PC-9 (cell line): ENCODE measurements at regions not wholly inside any gene's neighbourhood (a gene's known extent, or its start where the extent isn't known, plus 50 kb on each side); places are given as distances from the start of the nearest gene placed in this dataset.

Experiments used
- BruUV-seq: library from RNA; stranded (reverse); fragments of 400-500 nt; replicated peaks from 2 replicates; lab custom pipeline; 2021; lab: Mats Ljungman, UMichigan
- CTCF ChIA-PET: fragments of 300-600 bp; sonication (Branson Sonifier 250); formaldehyde crosslinking; loops from one replicate; lab custom pipeline; 2022; ENCODE audit warnings: antibody characterized with exemption; lab: Charles Lee
- POLR2A ChIA-PET: fragments of 300-600 bp; sonication (Branson Sonifier 250); formaldehyde crosslinking; loops from one replicate; lab custom pipeline; 2022; ENCODE audit warnings: antibody characterized with exemption; ENCODE audit not compliant: unreplicated experiment; lab: Charles Lee
- DNase-seq, 2 experiments: peaks; one replicate each; pipeline versions ENCODE4 v3.0.0 to v3.0.0-alpha.2; 2015 to 2022; ENCODE audit warnings: mixed read lengths in 1 of 2
- H2AFZ ChIP-seq: fragments of 200-600 bp; sonication (generic); 2 replicates; pipeline ENCODE4 v1.8.1; 2017; ENCODE audit warnings: antibody characterized with exemption
- H3F3A ChIP-seq: fragments of 200-600 bp; sonication (generic); 2 replicates; pipeline ENCODE4 v1.8.1; 2017; ENCODE audit warnings: antibody characterized with exemption, mild to moderate bottlenecking, low read depth; ENCODE audit not compliant: insufficient read depth
- H3K27ac ChIP-seq: fragments of 200-600 bp; sonication (generic); 2 replicates; pipeline ENCODE4 v1.6.1; 2016; ENCODE audit warnings: mixed run types
- H3K27me3 ChIP-seq: fragments of 200-600 bp; sonication (generic); 2 replicates; pipeline ENCODE4 v1.6.1; 2016; ENCODE audit warnings: low read depth, mixed run types; ENCODE audit not compliant: insufficient read depth
- H3K36me3 ChIP-seq: fragments of 200-600 bp; sonication (generic); 2 replicates; pipeline ENCODE4 v1.6.1; 2016; ENCODE audit warnings: low read depth, mixed run types
- H3K4me1 ChIP-seq: fragments of 200-600 bp; sonication (generic); replicated peaks from 2 replicates; pipeline ENCODE4 v1.6.1; 2016; ENCODE audit warnings: mixed run types; ENCODE audit not compliant: insufficient read depth
- H3K4me2 ChIP-seq: fragments of 200-600 bp; sonication (generic); 2 replicates; pipeline ENCODE4 v1.6.1; 2017; ENCODE audit warnings: mixed run types
- H3K4me3 ChIP-seq: fragments of 200-600 bp; sonication (generic); 2 replicates; pipeline ENCODE4 v1.6.1; 2016; ENCODE audit warnings: mixed run types
- H3K79me2 ChIP-seq: fragments of 200-600 bp; sonication (generic); 2 replicates; pipeline ENCODE4 v1.6.1; 2017; ENCODE audit warnings: low read depth, mixed run types
- H3K9me2 ChIP-seq: fragments of 200-600 bp; sonication (generic); 2 replicates; pipeline ENCODE4 v1.8.1; 2017; ENCODE audit warnings: mild to moderate bottlenecking; ENCODE audit not compliant: insufficient read depth
- H3K9me3 ChIP-seq: fragments of 200-600 bp; sonication (generic); 2 replicates; pipeline ENCODE4 v1.8.1; 2016; ENCODE audit warnings: low read depth; ENCODE audit not compliant: insufficient read depth
- H4K20me1 ChIP-seq: fragments of 200-600 bp; sonication (generic); 2 replicates; pipeline ENCODE4 v1.8.1; 2017; ENCODE audit not compliant: insufficient read depth
- CTCF ChIP-seq: fragments of 200-600 bp; sonication (generic); conservative IDR thresholded peaks from 2 replicates; pipeline ENCODE4 v1.6.1; 2017; ENCODE audit warnings: mixed run types, antibody characterized with exemption, mild to moderate bottlenecking, moderate library complexity
- EZH2 ChIP-seq: fragments of 200-600 bp; sonication (generic); IDR thresholded peaks from 2 replicates; pipeline ENCODE4 v1.8.0; 2017; ENCODE audit warnings: antibody characterized with exemption, low read depth
- intact Hi-C: fragments of 100-400 bp; cut with micrococcal nuclease; formaldehyde crosslinking; loops from one replicate; pipeline ENCODE4 v1.10.0; 2022; ENCODE audit not compliant: unreplicated experiment

GRCh38 chr12:46105735-46106134, 115.4 kb upstream of the SCAF11 start:
- Histone ChIP-seq H3K36me3 (no peaks in the 10 kb centered on the region), H4K20me1 (no peaks in the 10 kb centered on the region), H3K4me2 (no peak overlapping the region), H3K9me2 (no peaks in the 10 kb centered on the region), H3K4me1 (no peaks in the 10 kb centered on the region), H3F3A (no peaks in the 10 kb centered on the region), H3K79me2 (no peaks in the 10 kb centered on the region), H3K4me3 (no peak overlapping the region), H2AFZ (no peak overlapping the region), H3K9me3 (no peaks in the 10 kb centered on the region), H3K27me3 (no peaks in the 10 kb centered on the region), H3K27ac (no peak overlapping the region)
- intact Hi-C loops: no loop called here
- BruUV-seq: no TSS peak
- TF ChIP-seq EZH2 (no peak), CTCF (no peak)
- CTCF ChIA-PET: no interaction called here
- POLR2A ChIA-PET: no interaction called here
- DNase-seq: no peak

GRCh38 chr12:46103559-46104383, 113.4 kb upstream of the SCAF11 start:
- H3K9me2 ChIP-seq: no peaks in the 10 kb centered on the region
- H3K4me1 ChIP-seq: no peaks in the 10 kb centered on the region
- H3K79me2 ChIP-seq: no peaks in the 10 kb centered on the region
- no peak overlapping the region for H3K4me2 ChIP-seq
- no peaks in the 10 kb centered on the region for H3K9me3 ChIP-seq
- TF ChIP-seq CTCF (no peak), EZH2 (no peak)
- no peaks in the 10 kb centered on the region for H3K27me3 ChIP-seq
- H3F3A ChIP-seq: no peaks in the 10 kb centered on the region
- no peak overlapping the region for H3K4me3 ChIP-seq
- ChIA-PET CTCF (no interaction called here), POLR2A (no interaction called here)
- no peaks in the 10 kb centered on the region for H4K20me1 ChIP-seq
- no peak for DNase-seq
- H3K36me3 ChIP-seq: no peaks in the 10 kb centered on the region
- no peak overlapping the region for H3K27ac ChIP-seq
- BruUV-seq: no TSS peak
- no peak overlapping the region for H2AFZ ChIP-seq
- intact Hi-C loops: no loop called here

GRCh38 chr12:46101485-46101869, 111.1 kb upstream of the SCAF11 start:
- H3K4me2 ChIP-seq: no peak overlapping the region
- no peaks in the 10 kb centered on the region for H3K79me2 ChIP-seq
- no peaks in the 10 kb centered on the region for H3F3A ChIP-seq
- intact Hi-C loops: no loop called here
- no peaks in the 10 kb centered on the region for H3K4me1 ChIP-seq
- BruUV-seq: no TSS peak
- H3K27ac ChIP-seq: no peak overlapping the region
- no peak overlapping the region for H2AFZ ChIP-seq
- H3K4me3 ChIP-seq: no peak overlapping the region
- H3K9me3 ChIP-seq: 0 out of 2 replicates have a peak, but pooled peaks cover 1% of the 10 kb centered on the region
- no peak for DNase-seq
- no peaks in the 10 kb centered on the region for H3K27me3 ChIP-seq
- CTCF ChIA-PET: no interaction called here
- H3K36me3 ChIP-seq: no peaks in the 10 kb centered on the region
- no peak for TF ChIP-seq CTCF
- no peak for TF ChIP-seq EZH2
- H3K9me2 ChIP-seq: no peaks in the 10 kb centered on the region
- no peaks in the 10 kb centered on the region for H4K20me1 ChIP-seq
- POLR2A ChIA-PET: no interaction called here
